Peyer's patch (tissue), 4 donors: ENCODE measurements at regions not wholly inside any gene's neighbourhood (a gene's known extent, or its start where the extent isn't known, plus 50 kb on each side); places are given as distances from the start of the nearest gene placed in this dataset.

ENCODE experiments used
- DNase-seq, 3 donors: peaks; one replicate each; pipeline ENCODE4 v3.0.0-alpha.2; 2017 to 2019
- H3K27ac ChIP-seq, 4 donors: fragments of 200-600 bp; sonication (generic); one replicate each; pipeline ENCODE4 v1.5.1; 2016 to 2019
- H3K27me3 ChIP-seq, 2 donors: fragments of 200-600 bp; sonication (generic); one replicate each; pipeline ENCODE4 v1.5.1; 2019
- H3K36me3 ChIP-seq, 3 donors: fragments of 200-600 bp; sonication (generic); one replicate each; pipeline ENCODE4 v1.5.1; 2016 to 2019
- H3K4me1 ChIP-seq, 4 donors: fragments of 200-600 bp; sonication (generic); one replicate each; pipeline ENCODE4 v1.5.1; 2016 to 2019
- H3K4me3 ChIP-seq, 4 donors: fragments of 200-600 bp; sonication (generic); 1 replicate in 3 of 4; 2 replicates in 1 of 4; pipeline ENCODE4 v1.5.1; 2016 to 2019; ENCODE audit warnings: mild to moderate bottlenecking in 1 of 4
- H3K9me3 ChIP-seq, 4 donors: fragments of 200-600 bp; sonication (generic); one replicate each; pipeline ENCODE4 v1.5.1; 2016 to 2019; ENCODE audit warnings: mild to moderate bottlenecking in 1 of 4
- POLR2A ChIP-seq, 2 donors: fragments of 450-650 bp; IDR thresholded peaks; one replicate each; pipeline ENCODE4 v1.5.1; 2017; ENCODE audit warnings: antibody characterized with exemption in 2 of 2, mild to moderate bottlenecking in 2 of 2, moderate library complexity in 2 of 2
- TF ChIP-seq, protein P1 (sequence below), 6 experiments: fragments of 450-650 bp in 4 of 6; fragments of 200-600 bp in 2 of 6; sonication (generic) in 1 of 6; IDR thresholded peaks; one replicate each; pipeline ENCODE4 v1.5.1; 2017 to 2019; ENCODE audit warnings: antibody characterized with exemption in 6 of 6, mild to moderate bottlenecking in 3 of 6, moderate library complexity in 1 of 6

- Histone ChIP-seq H3K27ac (no peak overlapping the region), H3K4me3 (no peak overlapping the region), H3K36me3 (no peaks in the 10 kb centered on the region), H3K4me1 (no peaks in the 10 kb centered on the region), H3K9me3 (no peaks in the 10 kb centered on the region), H3K27me3 (no peaks in the 10 kb centered on the region)
- DNase-seq: no peak
- TF ChIP-seq, protein P1, sequence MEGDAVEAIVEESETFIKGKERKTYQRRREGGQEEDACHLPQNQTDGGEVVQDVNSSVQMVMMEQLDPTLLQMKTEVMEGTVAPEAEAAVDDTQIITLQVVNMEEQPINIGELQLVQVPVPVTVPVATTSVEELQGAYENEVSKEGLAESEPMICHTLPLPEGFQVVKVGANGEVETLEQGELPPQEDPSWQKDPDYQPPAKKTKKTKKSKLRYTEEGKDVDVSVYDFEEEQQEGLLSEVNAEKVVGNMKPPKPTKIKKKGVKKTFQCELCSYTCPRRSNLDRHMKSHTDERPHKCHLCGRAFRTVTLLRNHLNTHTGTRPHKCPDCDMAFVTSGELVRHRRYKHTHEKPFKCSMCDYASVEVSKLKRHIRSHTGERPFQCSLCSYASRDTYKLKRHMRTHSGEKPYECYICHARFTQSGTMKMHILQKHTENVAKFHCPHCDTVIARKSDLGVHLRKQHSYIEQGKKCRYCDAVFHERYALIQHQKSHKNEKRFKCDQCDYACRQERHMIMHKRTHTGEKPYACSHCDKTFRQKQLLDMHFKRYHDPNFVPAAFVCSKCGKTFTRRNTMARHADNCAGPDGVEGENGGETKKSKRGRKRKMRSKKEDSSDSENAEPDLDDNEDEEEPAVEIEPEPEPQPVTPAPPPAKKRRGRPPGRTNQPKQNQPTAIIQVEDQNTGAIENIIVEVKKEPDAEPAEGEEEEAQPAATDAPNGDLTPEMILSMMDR (IDR thresholded peaks at IDR 0.05): no peak
- TF ChIP-seq POLR2A (IDR thresholded peaks at IDR 0.05): no peak
These were observed 153.5 kb upstream of the RPL38 start for GRCh38 chr17:74049967-74050458.

DNA sequence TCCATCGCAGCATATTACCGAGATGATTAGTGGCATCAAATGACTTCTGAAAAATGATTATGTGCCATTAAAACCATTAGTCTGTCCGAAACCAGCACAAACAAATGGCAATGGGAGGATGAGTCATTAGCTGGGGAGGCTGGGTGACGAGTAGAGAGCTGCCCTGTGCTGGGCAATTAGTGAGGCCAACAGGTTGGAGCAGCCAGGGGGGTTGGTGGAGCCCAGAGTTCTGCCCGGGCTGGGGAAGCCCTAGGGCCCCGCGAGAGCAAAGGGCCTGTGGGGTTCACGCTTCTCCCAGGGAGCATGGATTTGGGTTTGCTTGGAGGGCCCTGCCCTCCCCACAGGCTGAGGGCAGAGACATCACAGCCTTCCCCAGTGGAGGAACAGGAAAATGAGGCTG lies 152.1 kb upstream of the RPL38 start:
- Histone ChIP-seq H3K36me3 (no peaks in the 10 kb centered on the region), H3K27ac (no peak overlapping the region), H3K4me1 (no peaks in the 10 kb centered on the region), H3K9me3 (no peaks in the 10 kb centered on the region), H3K4me3 (no peak overlapping the region), H3K27me3 (no peaks in the 10 kb centered on the region)
- no peak for DNase-seq
- TF ChIP-seq POLR2A (IDR thresholded peaks at IDR 0.05): no peak
- TF ChIP-seq, protein P1 (IDR thresholded peaks at IDR 0.05): no peak

GRCh38 chr17:74052993-74053711 lies 150.3 kb upstream of the RPL38 start:
- DNase-seq: no peak
- Histone ChIP-seq H3K4me3 (no peak overlapping the region), H3K27me3 (no peaks in the 10 kb centered on the region), H3K4me1 (no peaks in the 10 kb centered on the region), H3K27ac (no peak overlapping the region), H3K9me3 (no peaks in the 10 kb centered on the region), H3K36me3 (no peaks in the 10 kb centered on the region)
- TF ChIP-seq POLR2A (IDR thresholded peaks at IDR 0.05): no peak
- TF ChIP-seq, protein P1 (IDR thresholded peaks at IDR 0.05): no peak

- Histone ChIP-seq H3K4me3 (no peak overlapping the region), H3K27ac (no peak overlapping the region), H3K9me3 (no peaks in the 10 kb centered on the region), H3K27me3 (no peaks in the 10 kb centered on the region), H3K36me3 (no peaks in the 10 kb centered on the region), H3K4me1 (no peaks in the 10 kb centered on the region)
- DNase-seq: no peak
- TF ChIP-seq, protein P1 (IDR thresholded peaks at IDR 0.05): no peak
- no peak for TF ChIP-seq POLR2A (IDR thresholded peaks at IDR 0.05)
These were observed 149.8 kb upstream of the RPL38 start for GRCh38 chr17:74053712-74054078.

DNA sequence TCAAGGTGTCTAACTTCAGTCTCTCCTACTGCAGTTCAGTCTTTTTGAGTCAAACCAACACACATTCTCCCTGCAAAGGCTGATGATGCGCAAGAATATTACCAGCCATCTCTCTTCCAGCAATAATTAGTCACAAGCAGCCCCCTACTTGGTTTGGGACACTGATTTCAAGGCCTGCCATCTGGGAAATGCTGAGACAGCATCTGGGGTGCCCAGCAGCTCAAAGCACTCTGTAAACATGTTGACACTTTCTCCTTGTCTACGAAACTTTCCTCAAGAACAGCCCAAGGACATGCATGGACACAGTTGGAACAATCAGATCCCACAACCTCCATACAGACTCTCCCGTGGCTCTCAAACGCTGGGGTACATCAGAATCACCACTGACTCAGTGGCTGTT lies 149.2 kb upstream of the RPL38 start:
- no peak for TF ChIP-seq POLR2A (IDR thresholded peaks at IDR 0.05)
- TF ChIP-seq, protein P1 (IDR thresholded peaks at IDR 0.05): no peak
- Histone ChIP-seq H3K4me1 (no peaks in the 10 kb centered on the region), H3K36me3 (no peaks in the 10 kb centered on the region), H3K9me3 (no peaks in the 10 kb centered on the region), H3K27me3 (no peaks in the 10 kb centered on the region), H3K4me3 (no peak overlapping the region), H3K27ac (no peak overlapping the region)
- DNase-seq: no peak
